Right lung (tissue), 2 donors: ENCODE measurements at regions not wholly inside any gene's neighbourhood (a gene's known extent, or its start where the extent isn't known, plus 50 kb on each side); places are given as distances from the start of the nearest gene placed in this dataset.
"Not testable (repeated sequence)": the region's sequence is repeated elsewhere in the genome, so short reads cannot be mapped to it uniquely, and the experiment has no call there.

Source experiments
- DNase-seq, 2 donors: peaks; one replicate each; pipeline ENCODE4 v3.0.0-alpha.2; 2013

DNA sequence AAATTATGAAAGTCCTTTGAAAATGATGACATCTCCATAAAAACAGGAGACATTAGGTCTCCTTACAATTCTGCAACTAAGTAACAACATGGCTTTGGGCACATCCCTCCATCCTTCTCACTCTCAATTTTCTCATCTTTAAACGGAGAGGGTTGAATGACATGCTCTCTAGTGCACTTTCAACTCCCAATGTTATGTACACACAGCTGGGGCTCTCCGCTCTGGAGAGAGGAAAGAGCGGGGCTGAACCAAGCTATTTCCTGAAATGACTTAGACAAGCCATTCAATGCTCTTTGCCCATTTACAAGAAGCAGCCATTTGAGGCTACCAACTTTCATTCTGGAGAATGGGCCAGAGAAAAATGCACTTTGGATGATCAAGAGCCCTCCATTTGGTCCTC lies 144.2 kb upstream of the BNIP2 start:
- DNase-seq: no peak

GRCh38 chr15:59830873-59831272 lies 141.8 kb upstream of the BNIP2 start:
- DNase-seq: no peak

- DNase-seq: no peak
These were observed 141.0 kb upstream of the BNIP2 start for GRCh38 chr15:59830098-59830497.

DNA sequence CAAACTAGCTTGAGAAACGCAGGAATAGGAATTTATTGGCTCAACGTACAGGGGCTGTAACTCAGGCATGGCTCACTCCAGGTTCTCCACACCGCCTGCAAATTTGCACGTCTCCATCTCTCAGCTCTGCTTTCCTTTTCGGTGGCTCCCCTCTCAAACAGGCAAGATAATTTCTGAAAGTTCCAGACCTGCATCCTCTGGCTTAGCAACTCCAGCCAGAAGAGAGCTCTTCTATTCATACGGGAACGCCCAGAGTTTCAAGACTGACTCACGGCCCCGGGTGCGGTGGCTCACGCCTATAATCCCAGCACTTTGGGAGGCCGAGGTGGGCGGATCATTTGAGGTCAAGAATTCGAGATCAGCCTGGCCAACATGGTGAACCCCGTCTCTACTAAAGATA lies 139.7 kb upstream of the BNIP2 start:
- DNase-seq: no peak

- DNase-seq: no peak
These were observed 139.1 kb upstream of the BNIP2 start for GRCh38 chr15:59828263-59828662.

GRCh38 chr15:59825901-59826300 lies 136.8 kb upstream of the BNIP2 start:
- DNase-seq: no peak

DNA sequence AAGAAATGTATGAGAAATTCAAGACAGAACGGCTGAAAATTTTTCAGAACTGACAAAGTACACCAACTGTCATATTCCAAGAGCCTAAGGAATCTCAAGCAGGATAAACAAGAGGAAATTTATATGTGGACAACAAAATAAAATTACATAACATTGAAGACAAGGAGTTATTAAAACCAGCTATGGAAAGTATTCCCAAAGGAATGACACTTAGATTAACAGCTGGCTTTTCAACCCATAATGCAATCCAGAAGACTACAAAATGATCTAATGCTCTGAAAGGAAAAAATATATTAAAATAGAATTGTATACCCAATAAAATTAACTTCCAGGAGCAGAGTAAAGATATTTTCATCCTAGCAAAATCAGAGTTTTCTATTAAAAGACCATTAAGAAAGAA lies 132.2 kb upstream of the BNIP2 start:
- no peak for DNase-seq

- DNase-seq: no peak
These were observed 130.0 kb upstream of the BNIP2 start for GRCh38 chr15:59819092-59819491.

DNA sequence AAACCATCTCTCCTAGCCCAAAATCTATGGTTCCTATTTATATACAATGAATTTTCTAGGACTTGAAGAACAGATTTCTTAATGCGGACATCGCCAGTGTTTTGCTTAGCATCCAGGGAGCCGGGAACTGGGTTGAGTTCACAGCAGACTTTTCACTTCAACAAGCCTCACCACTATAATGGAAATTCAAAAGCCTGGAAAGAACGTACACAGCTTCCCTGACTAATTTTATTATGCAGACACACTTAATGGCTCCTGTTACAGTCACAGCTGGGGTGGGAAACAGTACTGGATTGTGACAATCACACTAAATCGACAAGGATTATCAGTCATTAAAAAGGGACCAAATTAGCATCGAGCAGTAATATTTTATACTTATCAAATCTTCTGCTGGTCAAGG lies 129.2 kb upstream of the BNIP2 start:
- no peak for DNase-seq

GRCh38 chr15:59817834-59818233 lies 128.7 kb upstream of the BNIP2 start:
- DNase-seq: no peak

GRCh38 chr15:59817053-59817452 lies 127.9 kb upstream of the BNIP2 start:
- DNase-seq: no peak

DNA sequence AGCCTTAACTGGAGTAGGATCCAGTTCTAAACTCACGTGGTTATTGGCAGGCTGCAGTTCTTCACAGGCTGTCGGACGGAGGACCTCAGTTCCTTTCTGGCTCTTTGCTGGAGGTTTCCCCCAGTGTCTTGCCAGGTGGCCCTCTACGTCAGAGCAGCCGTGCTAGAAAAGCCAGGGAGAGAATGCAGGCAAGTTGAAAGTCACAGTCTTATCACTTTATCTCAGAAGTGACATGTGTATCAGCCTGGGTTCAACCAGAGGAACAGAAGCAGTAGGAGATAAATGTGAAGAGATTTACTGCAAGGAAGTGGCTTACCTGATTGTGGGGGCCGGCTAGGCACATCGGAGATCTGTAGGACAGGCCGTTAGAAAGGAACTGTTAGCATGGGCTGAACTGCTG lies 125.3 kb upstream of the BNIP2 start:
- no peak for DNase-seq

- no peak for DNase-seq
These were observed 123.8 kb upstream of the BNIP2 start for GRCh38 chr15:59812889-59813288.

- DNase-seq: no peak
These were observed 123.2 kb upstream of the BNIP2 start for GRCh38 chr15:59812250-59812870.

DNA sequence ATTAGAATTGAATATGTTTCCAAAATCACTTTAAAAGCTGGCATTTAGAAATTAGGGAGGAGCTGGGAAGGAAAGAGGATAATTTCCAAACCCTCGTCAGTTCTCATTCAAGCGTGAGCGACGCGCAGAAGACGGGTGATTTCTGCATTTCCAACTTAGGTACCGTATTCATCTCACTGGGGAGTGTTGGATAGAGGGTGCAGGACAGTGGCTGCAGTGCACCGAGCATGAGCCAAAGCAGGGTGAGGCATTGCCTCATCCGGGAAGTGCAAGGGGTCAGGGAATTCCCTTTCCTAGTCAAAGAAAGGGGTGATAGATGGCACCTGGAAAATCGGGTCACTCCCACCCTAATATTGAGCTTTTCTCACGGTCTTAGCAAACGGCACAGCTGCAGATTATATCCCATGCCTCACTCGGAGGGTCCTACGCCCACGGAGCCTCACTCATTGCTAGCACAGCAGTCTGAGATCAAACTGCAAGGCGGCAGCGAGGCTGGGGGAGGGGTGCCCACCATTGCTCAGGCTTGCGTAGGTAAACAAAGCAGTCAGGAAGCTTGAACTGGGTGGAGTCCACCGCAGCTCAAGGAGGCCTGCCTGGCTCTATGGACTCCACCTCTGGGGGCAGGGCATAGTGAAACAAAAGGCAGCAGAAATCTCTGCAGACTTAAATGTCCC lies 114.3 kb upstream of the BNIP2 start:
- DNase-seq: not testable (repeated sequence)

GRCh38 chr15:59801649-59802048 lies 112.5 kb upstream of the BNIP2 start:
- no peak for DNase-seq

GRCh38 chr15:59798605-59798917 lies 109.4 kb upstream of the BNIP2 start:
- DNase-seq: no peak

- DNase-seq: no peak
These were observed 108.9 kb upstream of the BNIP2 start for GRCh38 chr15:59797756-59798604.

DNA sequence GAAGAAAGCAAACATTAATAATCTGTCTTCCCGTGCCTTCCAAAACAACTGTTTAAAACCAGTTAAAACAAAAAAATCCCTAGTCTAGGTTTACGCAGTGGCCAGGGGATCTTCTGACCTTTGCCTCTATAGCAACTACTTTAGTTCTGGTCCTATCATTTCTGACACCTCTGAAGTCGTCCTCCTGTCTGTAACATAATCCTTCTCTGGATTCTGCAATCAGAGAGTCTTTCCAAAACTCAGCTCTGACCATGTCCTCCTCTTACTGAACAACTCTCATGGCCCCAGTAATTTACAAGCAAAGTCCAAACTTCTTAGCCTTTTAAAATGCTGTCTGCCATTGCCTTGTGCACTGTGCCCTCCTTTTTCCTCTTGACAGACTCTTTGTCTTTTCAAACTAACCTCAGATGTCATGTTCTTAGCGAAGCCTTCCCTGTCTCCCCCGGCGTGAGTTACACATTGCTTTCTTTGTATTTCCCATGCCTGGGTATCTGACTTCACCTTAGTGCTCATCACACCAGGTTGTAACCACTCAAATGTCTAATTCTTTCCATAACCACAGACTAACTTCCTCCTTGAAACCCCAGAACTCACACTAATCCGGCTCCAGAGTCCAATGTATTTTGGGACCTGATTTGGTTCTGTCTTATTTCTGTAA lies 105.2 kb upstream of the BNIP2 start:
- no peak for DNase-seq

GRCh38 chr15:59792359-59792758 lies 103.2 kb upstream of the BNIP2 start:
- no peak for DNase-seq

GRCh38 chr15:59791755-59792154 lies 102.6 kb upstream of the BNIP2 start:
- no peak for DNase-seq

DNA sequence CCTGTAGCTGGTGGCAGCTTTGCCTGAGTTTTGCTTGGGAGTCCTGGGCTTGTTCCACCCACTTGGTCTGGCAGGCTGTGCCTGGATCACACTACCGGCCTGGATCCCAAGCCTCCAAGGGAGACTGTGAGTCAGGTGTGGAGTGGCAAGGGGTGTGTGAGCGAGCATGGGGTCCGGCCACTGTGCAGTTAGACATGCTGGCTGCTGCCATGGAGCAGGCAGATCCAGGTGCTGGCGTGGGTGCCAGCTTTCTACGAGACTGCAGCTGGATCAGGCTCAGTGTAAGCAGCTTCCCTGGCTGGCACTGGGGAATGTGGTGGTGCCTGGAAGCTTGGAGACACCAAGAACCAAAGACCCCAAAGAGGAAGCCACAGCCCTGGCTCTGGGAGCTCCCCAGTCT lies 102.0 kb upstream of the BNIP2 start:
- no peak for DNase-seq

DNA sequence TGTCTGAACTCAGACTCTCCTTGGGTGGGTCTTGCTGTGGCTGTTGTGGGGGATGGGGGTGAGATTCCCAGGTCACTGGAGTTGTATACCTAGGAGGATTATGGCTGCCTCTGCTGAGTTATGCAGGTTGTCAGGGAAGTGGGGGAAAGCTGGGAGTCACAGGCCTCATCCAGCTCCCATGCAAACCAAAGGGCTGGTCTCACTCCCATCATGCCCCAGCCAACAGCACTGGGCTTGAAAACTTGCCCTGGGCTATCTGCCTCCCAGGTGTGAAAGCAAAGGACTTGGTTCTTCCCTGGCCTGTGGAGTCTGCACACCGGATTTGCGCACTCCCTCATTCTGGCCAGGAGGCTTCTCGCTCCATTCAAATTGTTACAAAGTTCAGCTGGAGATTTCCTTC lies 97.3 kb upstream of the BNIP2 start:
- DNase-seq: not testable (repeated sequence)
